ENCODE measurements at regions not wholly inside any gene's neighbourhood (a gene's known extent, or its start where the extent isn't known, plus 50 kb on each side); places are given as distances from the start of the nearest gene placed in this dataset.

- peaks cover 5% of the 10 kb centered on the region for H3K27me3 Mint-ChIP-seq (ENCODE audit: low read depth)
- H3K23me2 ChIP-seq (ENCODE audit: insufficient read length, low read depth, low read length, poor library complexity, severe bottlenecking) = no peaks in the 10 kb centered on the region
- no peak overlapping the region for H3K27ac ChIP-seq (ENCODE audit: insufficient read length, low read depth, low read length)
These were observed 147.7 kb upstream of the SLC1A4 start for GRCh38 chr2:64841461-64841860.

More at GRCh38 chr2:64841461-64841860, 147.7 kb upstream of the SLC1A4 start:
- H3K4me1 Mint-ChIP-seq = peaks cover 17 to 25% of the 10 kb centered on the region in 2 experiments
- Histone ChIP-seq H2BK15ac (ENCODE audit: low read depth, low read length) (no peak overlapping the region), H3K79me2 (ENCODE audit: insufficient read depth, low read length) (no peaks in the 10 kb centered on the region), H3K56ac (ENCODE audit: insufficient read length, low read depth, low read length) (no peak overlapping the region), H2BK12ac (ENCODE audit: insufficient read length, low read depth, low read length) (no peak overlapping the region), H3K4ac (ENCODE audit: low read depth, low read length) (no peak overlapping the region), H2AK5ac (ENCODE audit: insufficient read length, low read length) (no peak overlapping the region), H2BK5ac (ENCODE audit: insufficient read length, low read length) (no peak overlapping the region), H3K14ac (ENCODE audit: insufficient read depth, low read length) (no peak overlapping the region), H3K23ac (ENCODE audit: insufficient read length, low read depth, low read length) (no peak overlapping the region), H4K20me1 (ENCODE audit: control insufficient read depth, insufficient read depth, insufficient read length) (no peaks in the 10 kb centered on the region), H3T11ph (ENCODE audit: low read length) (no peak overlapping the region), H2AFZ (ENCODE audit: low read length) (no peak overlapping the region), H3K9me3 (ENCODE audit: control insufficient read depth, low read depth, low read length) (no peaks in the 10 kb centered on the region), H3K4me2 (ENCODE audit: insufficient read depth, insufficient read length, low read length) (no peak overlapping the region), H2BK20ac (ENCODE audit: low read depth, low read length, poor library complexity, severe bottlenecking) (no peak overlapping the region), H3K4me1 (ENCODE audit: insufficient read depth, low read length) (no peaks in the 10 kb centered on the region; the same call in 1 of the 2 replicates), H4K91ac (ENCODE audit: insufficient read length, low read depth, low read length) (no peak overlapping the region), H2BK120ac (ENCODE audit: low read depth, low read length, poor library complexity, severe bottlenecking) (no peak overlapping the region), H3K27me3 (ENCODE audit: insufficient read depth, low read length) (no peaks in the 10 kb centered on the region), H3K79me1 (ENCODE audit: insufficient read depth, low read depth, low read length, poor library complexity, severe bottlenecking) (no peaks in the 10 kb centered on the region), H4K5ac (ENCODE audit: insufficient read length, low read depth, low read length) (no peak overlapping the region), H4K8ac (replicated peaks; ENCODE audit: insufficient read length, low read depth, low read length) (no peak overlapping the region), H3K18ac (ENCODE audit: insufficient read length, low read depth, low read length) (no peak overlapping the region), H3K9ac (ENCODE audit: extremely low read depth, insufficient read length, low read length) (no peak overlapping the region)
- no peak overlapping the region for H3K27ac Mint-ChIP-seq
- no CpG with 5 or more reads among the region's 2 CpGs for WGBS (ENCODE audit: extremely low coverage, insufficient read length, low lambda C conversion rate)
- H3K4me3 Mint-ChIP-seq = no peak overlapping the region
- TF ChIP-seq CTCF (conservative IDR thresholded peaks at IDR 0.05) = no peak
- no peak for DNase-seq
- H3K9me3 Mint-ChIP-seq = peaks cover 0 to 2% of the 10 kb centered on the region in 2 experiments; a peak in 1 of 5 replicates
- no peaks in the 10 kb centered on the region for H3K36me3 Mint-ChIP-seq (ENCODE audit: insufficient read depth in 1 of 3, low read depth in 3 of 3)

Measured in H9 (cell line).